ENCODE measurements at regions not wholly inside any gene's neighbourhood (a gene's known extent, or its start where the extent isn't known, plus 50 kb on each side); places are given as distances from the start of the nearest gene placed in this dataset.
"Not testable (repeated sequence)": the region's sequence is repeated elsewhere in the genome, so short reads cannot be mapped to it uniquely, and the experiment has no call there.

DNA sequence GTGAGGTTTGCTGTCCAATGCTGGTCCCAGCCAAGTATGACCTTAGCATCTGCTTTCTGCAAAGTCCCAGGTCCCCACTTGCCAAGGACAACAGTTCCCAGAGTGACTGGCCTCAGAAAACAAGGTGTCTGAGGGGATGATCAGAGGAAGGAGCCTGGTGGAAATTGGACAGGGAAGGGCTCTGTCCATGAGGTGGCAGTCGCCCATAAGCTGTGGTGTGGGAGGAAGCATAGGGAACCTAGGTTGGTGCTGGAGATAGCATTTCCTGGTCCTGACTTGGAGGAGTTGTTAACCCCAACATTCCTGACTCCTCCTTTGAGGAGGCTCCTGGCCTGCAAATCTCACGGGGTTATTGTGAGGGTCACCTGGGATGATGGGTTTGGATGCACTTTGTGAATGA lies 77.8 kb downstream of the LIMS4 start:
- H3K27me3 ChIP-seq (ENCODE audit: control insufficient read depth, insufficient read depth, low read length); H4K20me1 ChIP-seq (ENCODE audit: control insufficient read depth, extremely low read depth, insufficient read depth, low read length); H3K36me3 ChIP-seq (ENCODE audit: control insufficient read depth, insufficient read depth, low read length); H3K4me2 ChIP-seq (ENCODE audit: extremely low read depth, insufficient read depth, low read length); H3K27ac ChIP-seq (ENCODE audit: insufficient read depth, low read length); H3K79me2 ChIP-seq (ENCODE audit: control insufficient read depth, insufficient read depth, low read length); H3K4me1 ChIP-seq (ENCODE audit: control insufficient read depth, extremely low read depth, insufficient read depth, low read length); H3K9me3 ChIP-seq (ENCODE audit: control insufficient read depth, insufficient read depth, low read depth, low read length); H2AFZ ChIP-seq (ENCODE audit: low read length); H3K4me3 ChIP-seq (replicated peaks in 1 of 4; ENCODE audit: control extremely low read depth in 1 of 4, insufficient read depth in 1 of 4, low read depth in 3 of 4, low read length in 4 of 4); H3K9ac ChIP-seq (ENCODE audit: insufficient read depth, low read length); DNase-seq (ENCODE audit: low read depth in 2 of 2): not testable (repeated sequence)

DNA sequence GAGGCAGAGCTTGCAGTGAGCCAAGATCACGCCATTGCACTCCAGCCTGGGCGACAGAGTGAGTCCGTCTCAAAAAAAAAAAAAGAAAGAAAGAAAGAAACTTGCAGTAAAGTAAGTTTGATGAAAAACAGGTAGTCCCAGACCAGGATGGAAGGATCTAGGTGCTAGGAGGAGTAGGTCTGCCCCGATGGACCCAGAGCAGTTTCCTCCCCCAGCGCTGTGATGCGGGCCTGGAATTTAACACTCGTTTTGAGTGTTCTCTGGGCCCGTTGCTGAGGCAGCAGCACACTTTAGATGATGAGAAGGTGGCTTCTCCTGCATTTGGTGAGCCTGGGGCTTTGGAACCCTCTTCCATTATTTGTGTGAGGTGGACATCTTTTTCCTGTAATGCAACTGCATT lies 80.2 kb downstream of the LIMS4 start:
- H3K9ac ChIP-seq (ENCODE audit: insufficient read depth, low read length); H3K27me3 ChIP-seq (ENCODE audit: control insufficient read depth, insufficient read depth, low read length); H3K4me3 ChIP-seq (replicated peaks in 1 of 4; ENCODE audit: control extremely low read depth in 1 of 4, insufficient read depth in 1 of 4, low read depth in 3 of 4, low read length in 4 of 4): not testable (repeated sequence)

DNA sequence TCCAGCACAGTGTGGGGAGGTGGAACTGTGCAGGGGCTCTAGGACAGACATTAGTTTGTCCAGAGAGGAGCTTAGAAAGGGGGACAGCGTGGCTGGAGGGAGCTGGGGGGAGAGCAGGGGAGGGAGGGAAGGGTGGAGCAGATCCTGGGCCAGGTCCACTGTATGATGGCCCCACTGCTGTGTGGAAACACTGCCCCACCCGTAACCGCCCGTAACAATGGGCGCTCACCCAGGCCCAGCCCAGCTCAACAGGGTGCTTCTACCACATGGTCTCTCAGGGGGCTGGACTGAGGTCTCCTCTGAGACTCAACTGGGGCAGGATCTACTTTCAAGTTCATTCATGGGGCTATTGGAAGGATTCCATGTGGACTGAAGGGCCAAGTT lies 81.6 kb downstream of the LIMS4 start:
- not testable (repeated sequence) for H3K9me3 ChIP-seq (ENCODE audit: control insufficient read depth, insufficient read depth, low read depth, low read length); H2AFZ ChIP-seq (ENCODE audit: low read length); H3K4me2 ChIP-seq (ENCODE audit: extremely low read depth, insufficient read depth, low read length); H3K4me1 ChIP-seq (ENCODE audit: control insufficient read depth, extremely low read depth, insufficient read depth, low read length); H3K79me2 ChIP-seq (ENCODE audit: control insufficient read depth, insufficient read depth, low read length); H3K27ac ChIP-seq (ENCODE audit: insufficient read depth, low read length); DNase-seq (ENCODE audit: low read depth in 2 of 2); H3K27me3 ChIP-seq (ENCODE audit: control insufficient read depth, insufficient read depth, low read length); H3K4me3 ChIP-seq (replicated peaks in 1 of 4; ENCODE audit: control extremely low read depth in 1 of 4, insufficient read depth in 1 of 4, low read depth in 3 of 4, low read length in 4 of 4); H4K20me1 ChIP-seq (ENCODE audit: control insufficient read depth, extremely low read depth, insufficient read depth, low read length); H3K9ac ChIP-seq (ENCODE audit: insufficient read depth, low read length); H3K36me3 ChIP-seq (ENCODE audit: control insufficient read depth, insufficient read depth, low read length)

More for the DNA sequence above, 80.2 kb downstream of the LIMS4 start:
- H3K9me3 ChIP-seq (ENCODE audit: control insufficient read depth, insufficient read depth, low read depth, low read length); H3K79me2 ChIP-seq (ENCODE audit: control insufficient read depth, insufficient read depth, low read length); H3K36me3 ChIP-seq (ENCODE audit: control insufficient read depth, insufficient read depth, low read length); DNase-seq (ENCODE audit: low read depth in 2 of 2); H4K20me1 ChIP-seq (ENCODE audit: control insufficient read depth, extremely low read depth, insufficient read depth, low read length); H2AFZ ChIP-seq (ENCODE audit: low read length); H3K4me2 ChIP-seq (ENCODE audit: extremely low read depth, insufficient read depth, low read length); H3K4me1 ChIP-seq (ENCODE audit: control insufficient read depth, extremely low read depth, insufficient read depth, low read length); H3K27ac ChIP-seq (ENCODE audit: insufficient read depth, low read length): not testable (repeated sequence)

DNA sequence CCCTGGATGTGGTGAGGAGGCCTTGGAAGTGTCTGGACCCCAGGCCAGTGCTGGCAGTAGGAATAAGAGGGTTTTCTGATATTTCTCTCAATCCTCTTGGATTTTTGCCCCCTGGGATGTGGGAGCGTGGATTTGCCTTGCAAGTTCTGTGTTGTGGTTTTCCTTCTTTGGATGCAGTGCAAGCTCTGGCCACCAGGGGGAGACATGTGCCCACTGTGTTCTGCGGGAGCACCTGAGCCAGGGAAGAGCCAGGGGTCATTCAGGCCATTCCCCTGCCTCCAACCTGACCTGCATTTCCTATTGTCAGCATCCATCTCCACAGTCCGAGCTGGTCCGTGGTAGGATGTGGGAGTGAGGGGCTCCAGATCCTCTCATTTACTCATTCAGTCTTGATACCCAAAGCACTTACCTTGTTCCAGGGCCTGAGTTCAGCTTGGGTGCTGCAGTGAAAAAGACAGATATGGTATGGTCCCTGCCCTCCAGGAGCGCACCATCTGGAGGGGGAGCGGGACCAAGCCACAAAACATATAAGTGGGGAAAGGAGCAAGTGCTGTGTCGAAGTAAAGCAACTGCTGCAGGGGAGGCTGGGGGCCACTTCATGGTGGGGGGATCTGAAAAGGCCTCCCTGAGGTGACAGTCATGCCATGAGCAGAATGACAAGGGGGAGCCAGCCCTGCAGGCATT lies 82.1 kb downstream of the LIMS4 start:
- H3K36me3 ChIP-seq (ENCODE audit: control insufficient read depth, insufficient read depth, low read length); H3K27ac ChIP-seq (ENCODE audit: insufficient read depth, low read length); H4K20me1 ChIP-seq (ENCODE audit: control insufficient read depth, extremely low read depth, insufficient read depth, low read length); H3K4me3 ChIP-seq (replicated peaks in 1 of 4; ENCODE audit: control extremely low read depth in 1 of 4, insufficient read depth in 1 of 4, low read depth in 3 of 4, low read length in 4 of 4); H3K79me2 ChIP-seq (ENCODE audit: control insufficient read depth, insufficient read depth, low read length); H3K4me2 ChIP-seq (ENCODE audit: extremely low read depth, insufficient read depth, low read length); H3K27me3 ChIP-seq (ENCODE audit: control insufficient read depth, insufficient read depth, low read length); H3K9me3 ChIP-seq (ENCODE audit: control insufficient read depth, insufficient read depth, low read depth, low read length); H3K4me1 ChIP-seq (ENCODE audit: control insufficient read depth, extremely low read depth, insufficient read depth, low read length); H2AFZ ChIP-seq (ENCODE audit: low read length); DNase-seq (ENCODE audit: low read depth in 2 of 2); H3K9ac ChIP-seq (ENCODE audit: insufficient read depth, low read length): not testable (repeated sequence)

DNA sequence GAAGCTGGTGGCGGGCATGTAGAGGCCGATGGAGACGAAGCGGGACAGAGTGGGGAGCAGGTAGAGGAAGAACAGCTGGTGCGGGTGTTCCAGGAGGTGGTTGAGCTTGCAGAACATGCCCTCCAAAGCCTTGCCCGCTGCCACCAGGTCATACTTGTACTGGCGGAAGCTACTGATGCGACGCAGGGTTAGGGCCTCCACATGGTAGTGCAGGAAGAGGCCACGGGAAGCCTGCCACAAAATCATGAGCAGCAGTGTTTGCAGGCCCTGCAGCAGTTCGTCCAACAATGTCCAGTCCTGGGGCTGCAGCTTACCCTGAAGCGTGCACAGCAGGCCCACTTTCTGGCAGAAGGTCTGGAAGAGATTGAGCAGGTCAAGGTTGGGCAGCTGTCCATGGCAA lies 85.6 kb downstream of the LIMS4 start:
- H3K27me3 ChIP-seq (ENCODE audit: control insufficient read depth, insufficient read depth, low read length); H4K20me1 ChIP-seq (ENCODE audit: control insufficient read depth, extremely low read depth, insufficient read depth, low read length); H3K27ac ChIP-seq (ENCODE audit: insufficient read depth, low read length); H3K9me3 ChIP-seq (ENCODE audit: control insufficient read depth, insufficient read depth, low read depth, low read length); H3K79me2 ChIP-seq (ENCODE audit: control insufficient read depth, insufficient read depth, low read length); H3K4me1 ChIP-seq (ENCODE audit: control insufficient read depth, extremely low read depth, insufficient read depth, low read length); H3K4me2 ChIP-seq (ENCODE audit: extremely low read depth, insufficient read depth, low read length); H3K4me3 ChIP-seq (replicated peaks in 1 of 4; ENCODE audit: control extremely low read depth in 1 of 4, insufficient read depth in 1 of 4, low read depth in 3 of 4, low read length in 4 of 4); H3K9ac ChIP-seq (ENCODE audit: insufficient read depth, low read length); DNase-seq (ENCODE audit: low read depth in 2 of 2); H3K36me3 ChIP-seq (ENCODE audit: control insufficient read depth, insufficient read depth, low read length); H2AFZ ChIP-seq (ENCODE audit: low read length): not testable (repeated sequence)

DNA sequence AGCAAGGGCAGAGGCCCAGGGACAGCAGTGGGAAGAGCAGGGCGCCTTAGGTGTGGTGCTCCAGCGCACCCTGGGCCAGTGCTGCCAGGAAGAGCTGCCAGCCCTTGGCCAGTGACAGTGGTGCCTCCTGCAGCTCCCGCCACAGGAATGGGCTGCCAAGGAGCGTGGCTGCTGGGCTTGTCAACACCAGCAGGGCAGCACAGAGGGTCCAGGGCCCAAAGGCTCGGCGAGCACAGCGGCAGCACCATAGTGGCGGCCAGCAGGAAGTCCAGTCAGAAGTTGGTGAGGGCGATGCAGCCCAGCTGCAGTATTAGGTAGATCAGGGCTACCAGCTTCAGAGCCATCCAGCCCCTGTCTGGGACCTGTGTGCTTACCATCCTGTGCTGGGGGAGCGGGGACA lies 86.1 kb downstream of the LIMS4 start:
- not testable (repeated sequence) for H3K4me3 ChIP-seq (replicated peaks in 1 of 4; ENCODE audit: control extremely low read depth in 1 of 4, insufficient read depth in 1 of 4, low read depth in 3 of 4, low read length in 4 of 4); H3K4me1 ChIP-seq (ENCODE audit: control insufficient read depth, extremely low read depth, insufficient read depth, low read length); H3K79me2 ChIP-seq (ENCODE audit: control insufficient read depth, insufficient read depth, low read length); H3K9ac ChIP-seq (ENCODE audit: insufficient read depth, low read length); H3K9me3 ChIP-seq (ENCODE audit: control insufficient read depth, insufficient read depth, low read depth, low read length); H4K20me1 ChIP-seq (ENCODE audit: control insufficient read depth, extremely low read depth, insufficient read depth, low read length); DNase-seq (ENCODE audit: low read depth in 2 of 2); H2AFZ ChIP-seq (ENCODE audit: low read length); H3K4me2 ChIP-seq (ENCODE audit: extremely low read depth, insufficient read depth, low read length); H3K36me3 ChIP-seq (ENCODE audit: control insufficient read depth, insufficient read depth, low read length); H3K27ac ChIP-seq (ENCODE audit: insufficient read depth, low read length); H3K27me3 ChIP-seq (ENCODE audit: control insufficient read depth, insufficient read depth, low read length)

DNA sequence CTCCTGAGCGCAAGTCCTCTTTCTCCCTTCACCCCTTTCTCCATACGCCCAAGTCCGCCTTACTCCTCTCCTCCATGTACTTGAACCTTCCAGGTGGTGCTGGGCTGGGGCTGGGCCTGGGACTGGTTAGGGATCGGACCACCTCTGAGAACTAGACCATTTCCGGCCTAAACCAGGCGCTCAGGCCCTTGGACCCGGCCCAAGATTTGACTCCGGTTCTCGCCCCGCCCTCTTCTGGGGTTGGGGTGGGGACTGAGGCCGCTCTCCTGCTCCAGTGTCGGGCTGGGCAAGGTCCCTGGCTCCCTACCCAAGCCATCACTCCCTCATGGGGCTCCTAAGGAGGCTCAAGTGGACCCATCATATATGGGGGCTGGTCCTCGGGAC lies 87.9 kb downstream of the LIMS4 start:
- not testable (repeated sequence) for H4K20me1 ChIP-seq (ENCODE audit: control insufficient read depth, extremely low read depth, insufficient read depth, low read length); DNase-seq (ENCODE audit: low read depth in 2 of 2); H3K4me1 ChIP-seq (ENCODE audit: control insufficient read depth, extremely low read depth, insufficient read depth, low read length); H3K79me2 ChIP-seq (ENCODE audit: control insufficient read depth, insufficient read depth, low read length); H3K36me3 ChIP-seq (ENCODE audit: control insufficient read depth, insufficient read depth, low read length); H3K27me3 ChIP-seq (ENCODE audit: control insufficient read depth, insufficient read depth, low read length); H3K4me2 ChIP-seq (ENCODE audit: extremely low read depth, insufficient read depth, low read length); H3K9me3 ChIP-seq (ENCODE audit: control insufficient read depth, insufficient read depth, low read depth, low read length); H3K9ac ChIP-seq (ENCODE audit: insufficient read depth, low read length); H3K27ac ChIP-seq (ENCODE audit: insufficient read depth, low read length); H2AFZ ChIP-seq (ENCODE audit: low read length); H3K4me3 ChIP-seq (replicated peaks in 1 of 4; ENCODE audit: control extremely low read depth in 1 of 4, insufficient read depth in 1 of 4, low read depth in 3 of 4, low read length in 4 of 4)
